IMR-90 (cell line): ENCODE measurements at regions not wholly inside any gene's neighbourhood (a gene's known extent, or its start where the extent isn't known, plus 50 kb on each side); places are given as distances from the start of the nearest gene placed in this dataset.
A peak's percentile ranks its signal among the peaks of the same experiment; 100 is the strongest.

Experiments
- ATAC-seq: fragments of 200-7000 bp; cut with Tn5 transposase; 2 replicates; pipeline ENCODE4 v1.9.1; 2020; ENCODE audit warnings: low read depth, mild to moderate bottlenecking, moderate library complexity
- BruUV-seq: library from RNA; stranded (reverse); fragments of 400-500 nt; replicated peaks from 2 replicates; lab custom pipeline; 2021; lab: Mats Ljungman, UMichigan
- CTCF ChIA-PET: fragments of 300-600 bp; formaldehyde crosslinking; extraction: SDS; loops from one replicate; lab custom pipeline; 2021; ENCODE audit warnings: antibody characterized with exemption; lab: Yijun Ruan, JAX
- POLR2A ChIA-PET: fragments of 300-600 bp; sonication (Branson Sonifier 250); formaldehyde crosslinking; loops from one replicate; lab custom pipeline; 2022; ENCODE audit warnings: antibody characterized with exemption; ENCODE audit not compliant: unreplicated experiment; lab: Charles Lee
- DNase-seq: peaks from one replicate; pipeline ENCODE4 v3.0.0; 2013
- H2AFZ ChIP-seq: replicated peaks from 2 replicates; pipeline ENCODE3; 2013; ENCODE audit warnings: low read length, mild to moderate bottlenecking; ENCODE audit not compliant: poor library complexity
- H2AK5ac ChIP-seq: 2 replicates; pipeline ENCODE4 v1.6.1; 2013; ENCODE audit warnings: low read depth, low read length, inconsistent platforms
- H2AK9ac ChIP-seq: replicated peaks from 2 replicates; pipeline ENCODE3; 2013; ENCODE audit warnings: mild to moderate bottlenecking, low read depth, low read length, moderate library complexity; ENCODE audit not compliant: poor library complexity
- H2BK120ac ChIP-seq: 2 replicates; pipeline ENCODE4 v1.6.1; 2013; ENCODE audit warnings: low read depth, low read length, inconsistent platforms
- H2BK15ac ChIP-seq: 3 replicates; pipeline ENCODE4 v1.6.1; 2013; ENCODE audit warnings: low read depth, low read length, inconsistent platforms
- H2BK20ac ChIP-seq: 2 replicates; pipeline ENCODE4 v1.6.1; 2013; ENCODE audit warnings: low read depth, mild to moderate bottlenecking, inconsistent platforms, low read length, moderate library complexity
- H2BK5ac ChIP-seq: 2 replicates; pipeline ENCODE4 v1.6.1; 2013; ENCODE audit warnings: mild to moderate bottlenecking, low read depth, low read length, inconsistent platforms; ENCODE audit not compliant: poor library complexity, severe bottlenecking
- H3K14ac ChIP-seq: replicated peaks from 2 replicates; pipeline ENCODE4 v1.6.1; 2013; ENCODE audit warnings: low read depth, low read length, inconsistent platforms
- H3K18ac ChIP-seq: 2 replicates; pipeline ENCODE4 v1.6.1; 2013; ENCODE audit warnings: low read depth, low read length, control low read depth
- H3K23ac ChIP-seq: 2 replicates; pipeline ENCODE4 v1.6.1; 2013; ENCODE audit warnings: low read depth, low read length, inconsistent platforms
- H3K27ac ChIP-seq: 2 replicates; pipeline ENCODE4 v1.5.1; 2013; ENCODE audit warnings: mild to moderate bottlenecking, control low read depth, low read length; ENCODE audit not compliant: insufficient read depth
- H3K27me3 ChIP-seq: 2 replicates; pipeline ENCODE4 v1.6.1; 2013; ENCODE audit warnings: low read length; ENCODE audit not compliant: control insufficient read depth, insufficient read depth
- H3K36me3 ChIP-seq: 2 replicates; pipeline ENCODE4 v1.6.1; 2013; ENCODE audit warnings: low read length, mixed read lengths; ENCODE audit not compliant: control insufficient read depth, insufficient read depth
- H3K4ac ChIP-seq: 2 replicates; pipeline ENCODE4 v1.6.1; 2013; ENCODE audit warnings: low read depth, low read length, inconsistent platforms
- H3K4me1 ChIP-seq: 2 replicates; pipeline ENCODE4 v1.6.1; 2013; ENCODE audit warnings: low read length, mixed read lengths; ENCODE audit not compliant: control insufficient read depth, insufficient read depth
- H3K4me2 ChIP-seq: 2 replicates; pipeline ENCODE4 v1.6.1; 2013; ENCODE audit warnings: low read depth, mild to moderate bottlenecking, control low read depth, low read length, moderate library complexity
- H3K4me3 ChIP-seq: 2 replicates; pipeline ENCODE4 v1.5.1; 2013; ENCODE audit warnings: low read depth, mild to moderate bottlenecking, control low read depth, low read length, moderate library complexity; ENCODE audit not compliant: insufficient read depth
- H3K56ac ChIP-seq: 2 replicates; pipeline ENCODE4 v1.6.1; 2013; ENCODE audit warnings: low read length, inconsistent platforms; ENCODE audit not compliant: insufficient read depth; ENCODE audit errors: extremely low read depth
- H3K79me1 ChIP-seq, 2 experiments: 2 replicates each; pipeline ENCODE4 v1.6.1; 2013; ENCODE audit warnings: low read length in 2 of 2, inconsistent platforms in 1 of 2, low read depth in 1 of 2
- H3K9ac ChIP-seq: 2 replicates; pipeline ENCODE4 v1.6.1; 2013; ENCODE audit warnings: low read depth, low read length, control low read depth
- H3K9me1 ChIP-seq: 2 replicates; pipeline ENCODE4 v1.6.1; 2013; ENCODE audit warnings: low read length, inconsistent platforms; ENCODE audit not compliant: insufficient read depth
- H3K9me3 ChIP-seq: 2 replicates; pipeline ENCODE4 v1.6.1; 2013; ENCODE audit warnings: low read length; ENCODE audit not compliant: control insufficient read depth, insufficient read depth
- H4K20me1 ChIP-seq: 2 replicates; pipeline ENCODE4 v1.6.1; 2013; ENCODE audit warnings: low read length, inconsistent platforms; ENCODE audit not compliant: insufficient read depth
- H4K5ac ChIP-seq: 2 replicates; pipeline ENCODE4 v1.6.1; 2013; ENCODE audit warnings: mild to moderate bottlenecking, low read depth, low read length, control low read depth
- H4K8ac ChIP-seq, 2 experiments: 2 replicates each; pipeline ENCODE4 v1.6.1; 2013; ENCODE audit warnings: low read depth in 2 of 2, low read length in 2 of 2, control low read depth in 1 of 2, inconsistent platforms in 1 of 2
- H4K91ac ChIP-seq: 2 replicates; pipeline ENCODE4 v1.6.1; 2013; ENCODE audit warnings: low read depth, low read length, inconsistent platforms; ENCODE audit not compliant: insufficient read depth
- BHLHE40 ChIP-seq: fragments of 150-350 bp; IDR thresholded peaks from 2 replicates; pipeline ENCODE4 v1.6.1; 2016; ENCODE audit warnings: mild to moderate bottlenecking, low read depth, low read length
- CEBPB ChIP-seq: IDR thresholded peaks from 2 replicates; pipeline ENCODE4 v1.6.1; 2012; ENCODE audit warnings: low read depth, low read length, improper control_type of control experiment
- CHD1 ChIP-seq: IDR thresholded peaks from 2 replicates; pipeline ENCODE4 v1.6.1; 2012; ENCODE audit warnings: low read depth, low read length, improper control_type of control experiment
- FOS ChIP-seq: fragments of 150-350 bp; IDR thresholded peaks from 2 replicates; pipeline ENCODE4 v1.6.1; 2016; ENCODE audit warnings: low read depth, low read length
- MAZ ChIP-seq: IDR thresholded peaks from 2 replicates; pipeline ENCODE4 v1.6.1; 2012; ENCODE audit warnings: low read depth, mild to moderate bottlenecking, low read length, improper control_type of control experiment, moderate library complexity, borderline replicate concordance
- MXI1 ChIP-seq: IDR thresholded peaks from 2 replicates; pipeline ENCODE4 v1.6.1; 2012; ENCODE audit warnings: low read depth, mild to moderate bottlenecking, low read length, moderate library complexity, borderline replicate concordance
- POLR2A ChIP-seq: IDR thresholded peaks from 2 replicates; pipeline ENCODE4 v1.6.1; 2012; ENCODE audit warnings: mild to moderate bottlenecking, low read depth, low read length
- RAD21 ChIP-seq: IDR thresholded peaks from 2 replicates; pipeline ENCODE4 v1.6.1; 2012; ENCODE audit warnings: low read length, improper control_type of control experiment
- RCOR1 ChIP-seq: IDR thresholded peaks from 2 replicates; pipeline ENCODE4 v1.6.1; 2012; ENCODE audit warnings: mild to moderate bottlenecking, low read length, improper control_type of control experiment; ENCODE audit not compliant: insufficient replicate concordance
- RFX5 ChIP-seq: IDR thresholded peaks from 2 replicates; pipeline ENCODE4 v1.8.0; 2012; ENCODE audit warnings: low read depth, mild to moderate bottlenecking, low read length, moderate library complexity
- SMC3 ChIP-seq: fragments of 150-350 bp; IDR thresholded peaks from 2 replicates; pipeline ENCODE4 v1.6.1; 2016; ENCODE audit warnings: low read depth, mild to moderate bottlenecking, antibody characterized with exemption, low read length, moderate library complexity
- WGBS, 2 experiments: methylation state at CpG; one replicate each; pipeline versions ENCODE4 v1.1.5 to v1.1.7; 2013; ENCODE audit warnings: missing lambda C conversion rate in 2 of 2; ENCODE audit not compliant: insufficient read length in 1 of 2; ENCODE audit errors: extremely low coverage in 2 of 2; 5-methylcytosine and 5-hydroxymethylcytosine counted together
- dilution Hi-C: fragments of 300-500 bp; cut with HindIII; formaldehyde crosslinking; loops from one replicate; pipeline ENCODE4 v1.14.3; 2018; ENCODE audit warnings: low sequenced_read_pairs; ENCODE audit not compliant: unreplicated experiment
- in situ Hi-C: fragments of 300-500 bp; cut with MboI; formaldehyde crosslinking; loops from 3 replicates; pipeline ENCODE4 v1.14.3; 2019; ENCODE audit warnings: low sequenced_read_pairs, inconsistent platforms, mixed read lengths
- intact Hi-C: fragments of 100-400 bp; cut with micrococcal nuclease; formaldehyde crosslinking; loops from 2 replicates; pipeline ENCODE4 v1.10.0; 2022
- TF ChIP-seq, protein P1 (sequence below): fragments of 150-350 bp; IDR thresholded peaks from 2 replicates; pipeline ENCODE4 v1.6.1; 2016; ENCODE audit warnings: low read depth, mild to moderate bottlenecking, low read length, moderate library complexity, borderline replicate concordance
- TF ChIP-seq, protein P2 (sequence below): fragments of 150-350 bp; IDR thresholded peaks from 2 replicates; pipeline ENCODE4 v1.6.1; 2017; ENCODE audit warnings: mild to moderate bottlenecking, antibody characterized with exemption, low read length, low read depth
- TF ChIP-seq, protein P3 (sequence below): conservative IDR thresholded peaks from 2 replicates; pipeline ENCODE4 v1.5.1; 2012; ENCODE audit warnings: mild to moderate bottlenecking, low read depth, low read length, improper control_type of control experiment

DNA sequence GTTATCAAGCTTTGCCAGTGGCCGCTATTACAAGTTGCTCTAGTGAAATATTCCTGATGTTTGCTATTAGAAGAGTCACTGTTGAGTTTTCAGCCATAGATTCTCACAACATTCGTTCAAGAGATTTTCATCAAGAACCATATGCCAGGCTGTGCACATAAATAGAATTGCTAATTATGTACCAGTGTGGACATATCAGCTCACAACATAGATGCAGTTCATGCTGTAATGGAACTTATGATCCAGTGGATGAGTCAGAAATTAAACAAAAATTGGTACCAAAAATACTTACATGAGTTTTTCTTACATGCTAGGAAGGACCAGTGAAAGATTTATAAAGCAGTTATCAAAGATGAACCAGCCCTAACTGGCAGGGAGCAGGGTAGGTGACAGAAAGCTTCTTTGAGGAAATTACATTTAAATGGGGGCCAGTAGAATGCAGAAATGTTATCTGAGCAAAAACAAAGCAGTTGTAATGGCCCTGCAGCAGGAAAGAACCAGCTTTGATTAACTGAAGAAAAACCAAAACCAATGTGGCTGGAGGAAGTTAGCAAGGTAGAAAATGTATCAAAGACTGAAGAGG is 404.2 kb downstream of the DNAH5 start:
- intact Hi-C loops (no loop called here), dilution Hi-C loops (no loop called here), in situ Hi-C loops (no loop called here)
- DNase-seq (peak; percentile 18), ATAC-seq (no peak)
- H2BK20ac ChIP-seq = no peak overlapping the region
- H4K20me1 ChIP-seq = no peaks in the 10 kb centered on the region
- no TSS peak for BruUV-seq
- no peak overlapping the region for H2AK5ac ChIP-seq
- CTCF ChIA-PET = no interaction called here
- H2BK15ac ChIP-seq = no peak overlapping the region
- TF ChIP-seq, protein P1, sequence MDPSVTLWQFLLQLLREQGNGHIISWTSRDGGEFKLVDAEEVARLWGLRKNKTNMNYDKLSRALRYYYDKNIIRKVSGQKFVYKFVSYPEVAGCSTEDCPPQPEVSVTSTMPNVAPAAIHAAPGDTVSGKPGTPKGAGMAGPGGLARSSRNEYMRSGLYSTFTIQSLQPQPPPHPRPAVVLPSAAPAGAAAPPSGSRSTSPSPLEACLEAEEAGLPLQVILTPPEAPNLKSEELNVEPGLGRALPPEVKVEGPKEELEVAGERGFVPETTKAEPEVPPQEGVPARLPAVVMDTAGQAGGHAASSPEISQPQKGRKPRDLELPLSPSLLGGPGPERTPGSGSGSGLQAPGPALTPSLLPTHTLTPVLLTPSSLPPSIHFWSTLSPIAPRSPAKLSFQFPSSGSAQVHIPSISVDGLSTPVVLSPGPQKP = no peak
- TF ChIP-seq MXI1 (no peak), RAD21 (no peak), CHD1 (no peak), RCOR1 (no peak), SMC3 (no peak), CEBPB (no peak), FOS (no peak), POLR2A (no peak), BHLHE40 (no peak), RFX5 (no peak), MAZ (no peak)
- TF ChIP-seq, protein P2, sequence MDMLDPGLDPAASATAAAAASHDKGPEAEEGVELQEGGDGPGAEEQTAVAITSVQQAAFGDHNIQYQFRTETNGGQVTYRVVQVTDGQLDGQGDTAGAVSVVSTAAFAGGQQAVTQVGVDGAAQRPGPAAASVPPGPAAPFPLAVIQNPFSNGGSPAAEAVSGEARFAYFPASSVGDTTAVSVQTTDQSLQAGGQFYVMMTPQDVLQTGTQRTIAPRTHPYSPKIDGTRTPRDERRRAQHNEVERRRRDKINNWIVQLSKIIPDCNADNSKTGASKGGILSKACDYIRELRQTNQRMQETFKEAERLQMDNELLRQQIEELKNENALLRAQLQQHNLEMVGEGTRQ = no peak
- TF ChIP-seq, protein P3, sequence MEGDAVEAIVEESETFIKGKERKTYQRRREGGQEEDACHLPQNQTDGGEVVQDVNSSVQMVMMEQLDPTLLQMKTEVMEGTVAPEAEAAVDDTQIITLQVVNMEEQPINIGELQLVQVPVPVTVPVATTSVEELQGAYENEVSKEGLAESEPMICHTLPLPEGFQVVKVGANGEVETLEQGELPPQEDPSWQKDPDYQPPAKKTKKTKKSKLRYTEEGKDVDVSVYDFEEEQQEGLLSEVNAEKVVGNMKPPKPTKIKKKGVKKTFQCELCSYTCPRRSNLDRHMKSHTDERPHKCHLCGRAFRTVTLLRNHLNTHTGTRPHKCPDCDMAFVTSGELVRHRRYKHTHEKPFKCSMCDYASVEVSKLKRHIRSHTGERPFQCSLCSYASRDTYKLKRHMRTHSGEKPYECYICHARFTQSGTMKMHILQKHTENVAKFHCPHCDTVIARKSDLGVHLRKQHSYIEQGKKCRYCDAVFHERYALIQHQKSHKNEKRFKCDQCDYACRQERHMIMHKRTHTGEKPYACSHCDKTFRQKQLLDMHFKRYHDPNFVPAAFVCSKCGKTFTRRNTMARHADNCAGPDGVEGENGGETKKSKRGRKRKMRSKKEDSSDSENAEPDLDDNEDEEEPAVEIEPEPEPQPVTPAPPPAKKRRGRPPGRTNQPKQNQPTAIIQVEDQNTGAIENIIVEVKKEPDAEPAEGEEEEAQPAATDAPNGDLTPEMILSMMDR = no peak
- H4K5ac ChIP-seq = no peak overlapping the region
- no peak overlapping the region for H2BK120ac ChIP-seq
- no peaks in the 10 kb centered on the region for H3K27me3 ChIP-seq
- no peak overlapping the region for H3K56ac ChIP-seq
- H2AK9ac ChIP-seq = no peak overlapping the region
- POLR2A ChIA-PET = no interaction called here
- H3K4ac ChIP-seq = no peak overlapping the region
- H2BK5ac ChIP-seq = no peak overlapping the region
- no peaks in the 10 kb centered on the region for H3K79me1 ChIP-seq
- no peak overlapping the region for H2AFZ ChIP-seq
- H3K18ac ChIP-seq = no peak overlapping the region
- no peak overlapping the region for H3K23ac ChIP-seq
- H3K9ac ChIP-seq = no peak overlapping the region
- WGBS, 2 experiments = no CpG with 5 or more reads among the region's 2 CpGs
- peaks cover 3% of the 10 kb centered on the region for H3K9me1 ChIP-seq
- H4K91ac ChIP-seq = no peak overlapping the region
- H3K14ac ChIP-seq = no peak overlapping the region
- H3K36me3 ChIP-seq = no peaks in the 10 kb centered on the region
- peaks cover 2% of the 10 kb centered on the region for H3K4me1 ChIP-seq
- no peak overlapping the region for H3K4me2 ChIP-seq
- peaks cover 3% of the 10 kb centered on the region; the same call in 1 of the 2 replicates for H3K9me3 ChIP-seq
- no peak overlapping the region for H3K27ac ChIP-seq
- no peak overlapping the region for H4K8ac ChIP-seq
- no peak overlapping the region for H3K4me3 ChIP-seq
